Activated CD8-positive, alpha-beta T cell treated with anti-CD3 and anti-CD28 coated beads for 36 hours (primary cell): ENCODE measurements at regions not wholly inside any gene's neighbourhood (a gene's known extent, or its start where the extent isn't known, plus 50 kb on each side); places are given as distances from the start of the nearest gene placed in this dataset.

Experiments
- ATAC-seq: fragments of 200-7000 bp; cut with Tn5 transposase; one replicate; pipeline ENCODE4 v1.10.0; 2021; ENCODE audit warnings: mild to moderate bottlenecking, moderate library complexity
- CTCF ChIA-PET: fragments of 350-600 bp; sonication (Branson Sonifier 250); formaldehyde crosslinking; loops from one replicate; lab custom pipeline; 2021; ENCODE audit warnings: antibody characterized with exemption; lab: Charles Lee
- POLR2A ChIA-PET: fragments of 350-600 bp; sonication (Branson Sonifier 250); formaldehyde crosslinking; loops from one replicate; lab custom pipeline; 2021; ENCODE audit warnings: antibody characterized with exemption; lab: Charles Lee
- DNase-seq: peaks from one replicate; pipeline ENCODE4 v3.0.0-alpha.2; 2020
- H3K27ac Mint-ChIP-seq: one replicate; pipeline ENCODE4 v1.8.0; 2021; ENCODE audit warnings: mild to moderate bottlenecking, mixed read lengths
- H3K27me3 Mint-ChIP-seq: one replicate; pipeline ENCODE4 v1.8.0; 2021; ENCODE audit warnings: mixed read lengths
- H3K36me3 Mint-ChIP-seq: one replicate; pipeline ENCODE4 v1.8.0; 2021; ENCODE audit warnings: low read depth, mixed read lengths
- H3K4me1 Mint-ChIP-seq: one replicate; pipeline ENCODE4 v1.8.0; 2021; ENCODE audit warnings: low read depth, mixed read lengths
- H3K4me3 Mint-ChIP-seq: one replicate; pipeline ENCODE4 v1.8.0; 2021; ENCODE audit warnings: mild to moderate bottlenecking, moderate library complexity, mixed read lengths
- H3K9me3 Mint-ChIP-seq: one replicate; pipeline ENCODE4 v1.8.0; 2021; ENCODE audit warnings: mixed read lengths
- CTCF ChIP-seq: fragments of 200-600 bp; IDR thresholded peaks from one replicate; pipeline ENCODE4 v1.8.0; 2022; ENCODE audit warnings: antibody characterized with exemption, mild to moderate bottlenecking
- intact Hi-C: fragments of 100-400 bp; cut with micrococcal nuclease; formaldehyde crosslinking; loops from one replicate; pipeline ENCODE4 v1.10.0; 2022

- Mint-ChIP-seq H3K36me3 (no peaks in the 10 kb centered on the region), H3K27me3 (peaks cover 4% of the 10 kb centered on the region), H3K9me3 (peaks cover 2% of the 10 kb centered on the region), H3K27ac (no peak overlapping the region), H3K4me3 (no peak overlapping the region), H3K4me1 (no peaks in the 10 kb centered on the region)
- no peak for TF ChIP-seq CTCF
- DNase-seq (no peak), ATAC-seq (no peak)
- POLR2A ChIA-PET, result no interaction called here
- CTCF ChIA-PET, result no interaction called here
- intact Hi-C loops, result no loop called here
Measured at GRCh38 chr4:41318839-41319530, 62.3 kb downstream of the UCHL1 start.

GRCh38 chr4:41319553-41319952 is 62.8 kb downstream of the UCHL1 start:
- no peak overlapping the region for H3K4me3 Mint-ChIP-seq
- TF ChIP-seq CTCF, result no peak
- ChIA-PET POLR2A (no interaction called here), CTCF (no interaction called here)
- intact Hi-C loops, result no loop called here
- peaks cover 4% of the 10 kb centered on the region for H3K27me3 Mint-ChIP-seq
- DNase-seq (no peak), ATAC-seq (no peak)
- no peaks in the 10 kb centered on the region for H3K4me1 Mint-ChIP-seq
- H3K27ac Mint-ChIP-seq, result no peak overlapping the region
- no peaks in the 10 kb centered on the region for H3K36me3 Mint-ChIP-seq
- peaks cover 2% of the 10 kb centered on the region for H3K9me3 Mint-ChIP-seq

- TF ChIP-seq CTCF, result no peak
- CTCF ChIA-PET, result no interaction called here
- Mint-ChIP-seq H3K27ac (no peak overlapping the region), H3K36me3 (no peaks in the 10 kb centered on the region), H3K4me3 (no peak overlapping the region), H3K9me3 (peaks cover 2% of the 10 kb centered on the region), H3K27me3 (peaks cover 2% of the 10 kb centered on the region), H3K4me1 (no peaks in the 10 kb centered on the region)
- intact Hi-C loops, result no loop called here
- DNase-seq (no peak), ATAC-seq (no peak)
- POLR2A ChIA-PET, result no interaction called here
Measured at GRCh38 chr4:41320278-41320677, 63.5 kb downstream of the UCHL1 start.

GRCh38 chr4:41320786-41321185 is 64.1 kb downstream of the UCHL1 start:
- H3K27ac Mint-ChIP-seq, result no peak overlapping the region
- TF ChIP-seq CTCF, result no peak
- no peak overlapping the region for H3K4me3 Mint-ChIP-seq
- DNase-seq (no peak), ATAC-seq (no peak)
- H3K36me3 Mint-ChIP-seq, result no peaks in the 10 kb centered on the region
- H3K27me3 Mint-ChIP-seq, result peaks cover 2% of the 10 kb centered on the region
- POLR2A ChIA-PET, result no interaction called here
- CTCF ChIA-PET, result no interaction called here
- intact Hi-C loops, result no loop called here
- H3K9me3 Mint-ChIP-seq, result peaks cover 2% of the 10 kb centered on the region
- H3K4me1 Mint-ChIP-seq, result no peaks in the 10 kb centered on the region

DNA sequence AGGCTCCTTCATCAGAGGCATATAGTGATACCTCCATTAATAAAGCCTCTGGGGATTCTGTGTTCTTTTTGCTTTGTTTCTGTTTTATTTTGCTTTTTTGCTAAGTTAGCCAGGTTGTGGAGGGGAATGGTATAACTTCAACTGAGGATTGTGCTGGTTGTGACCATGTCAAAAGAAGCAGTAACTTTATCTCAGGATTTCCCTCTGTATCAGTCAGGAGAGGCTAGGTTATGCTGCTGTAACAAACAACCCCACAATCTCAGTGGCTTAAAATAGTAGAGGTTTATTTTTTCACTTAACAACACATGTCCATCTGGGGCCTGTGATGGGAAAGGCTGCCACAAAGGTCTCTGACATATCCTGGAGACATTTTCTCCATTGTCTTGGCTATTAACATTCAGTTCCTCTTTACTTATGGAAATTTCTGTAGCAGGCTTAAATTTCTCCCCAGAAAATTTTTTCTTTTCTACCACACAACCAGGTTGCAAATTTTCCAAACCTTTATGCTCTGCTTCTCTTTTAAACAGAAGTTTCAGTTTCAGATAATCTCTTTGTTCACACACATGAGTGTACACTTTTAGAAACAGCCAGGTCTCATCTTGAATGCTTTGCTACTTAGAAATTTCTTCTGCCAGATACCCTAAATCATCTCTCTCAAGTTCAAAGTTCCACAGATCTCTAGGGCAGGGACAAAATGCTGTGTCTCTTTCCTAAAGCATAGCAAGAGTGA is 64.7 kb downstream of the UCHL1 start:
- DNase-seq (no peak), ATAC-seq (no peak)
- ChIA-PET POLR2A (no interaction called here), CTCF (no interaction called here)
- Mint-ChIP-seq H3K9me3 (peaks cover 2% of the 10 kb centered on the region), H3K4me3 (no peak overlapping the region), H3K4me1 (no peaks in the 10 kb centered on the region), H3K27ac (no peak overlapping the region), H3K27me3 (peaks cover 2% of the 10 kb centered on the region), H3K36me3 (no peaks in the 10 kb centered on the region)
- intact Hi-C loops, result no loop called here
- TF ChIP-seq CTCF, result no peak
